Smooth muscle cell (in vitro differentiated cells): ENCODE measurements at regions not wholly inside any gene's neighbourhood (a gene's known extent, or its start where the extent isn't known, plus 50 kb on each side); places are given as distances from the start of the nearest gene placed in this dataset.

Source experiments
- DNase-seq: peaks from one replicate; lab custom pipeline; 2025; ENCODE audit not compliant: unreplicated experiment; lab: John Stamatoyannopoulos, UW
- H2AFZ ChIP-seq: fragments of 200-600 bp; sonication (generic); 2 replicates; pipeline ENCODE4 v1.6.0; 2016; ENCODE audit warnings: antibody characterized with exemption, low read depth, mild to moderate bottlenecking
- H3F3A ChIP-seq: fragments of 200-600 bp; sonication (generic); 2 replicates; pipeline ENCODE4 v1.6.0; 2017; ENCODE audit warnings: antibody characterized with exemption, low read depth
- H3K27ac ChIP-seq: fragments of 200-600 bp; sonication (generic); 2 replicates; pipeline ENCODE4 v1.5.1; 2016; ENCODE audit warnings: low read depth, mild to moderate bottlenecking
- H3K27me3 ChIP-seq: fragments of 200-600 bp; sonication (generic); 2 replicates; pipeline ENCODE4 v1.6.1; 2016; ENCODE audit warnings: low read depth, mild to moderate bottlenecking
- H3K36me3 ChIP-seq: fragments of 200-600 bp; sonication (generic); 2 replicates; pipeline ENCODE4 v1.5.1; 2016; ENCODE audit warnings: low read depth
- H3K4me1 ChIP-seq: fragments of 200-600 bp; sonication (generic); 2 replicates; pipeline ENCODE4 v1.5.1; 2016; ENCODE audit warnings: low read depth
- H3K4me2 ChIP-seq: fragments of 200-600 bp; sonication (generic); 2 replicates; pipeline ENCODE4 v1.6.0; 2016; ENCODE audit warnings: mild to moderate bottlenecking
- H3K4me3 ChIP-seq: fragments of 200-600 bp; sonication (generic); 2 replicates; pipeline ENCODE4 v1.5.1; 2016; ENCODE audit warnings: mild to moderate bottlenecking
- H3K79me2 ChIP-seq: fragments of 200-600 bp; sonication (generic); 2 replicates; pipeline ENCODE4 v1.6.0; 2016; ENCODE audit warnings: low read depth, mild to moderate bottlenecking
- H3K9ac ChIP-seq: fragments of 200-600 bp; sonication (generic); 2 replicates; pipeline ENCODE4 v1.6.0; 2016; ENCODE audit warnings: low read depth
- H3K9me3 ChIP-seq: fragments of 200-600 bp; sonication (generic); replicated peaks from 2 replicates; pipeline ENCODE4 v1.5.1; 2016; ENCODE audit warnings: low read depth
- H4K20me1 ChIP-seq: fragments of 200-600 bp; sonication (generic); 2 replicates; pipeline ENCODE4 v1.6.0; 2016; ENCODE audit warnings: low read depth
- WGBS: methylation state at CpG from one replicate; pipeline ENCODE4 v1.1.7; 2016; ENCODE audit warnings: low lambda C conversion rate; 5-methylcytosine and 5-hydroxymethylcytosine counted together
- TF ChIP-seq, protein P1 (sequence below): fragments of 200-600 bp; sonication (generic); IDR thresholded peaks from 2 replicates; pipeline ENCODE4 v1.5.1; 2017; ENCODE audit warnings: borderline replicate concordance, mild to moderate bottlenecking, antibody characterized with exemption; ENCODE audit not compliant: insufficient read depth, poor library complexity, severe bottlenecking

DNA sequence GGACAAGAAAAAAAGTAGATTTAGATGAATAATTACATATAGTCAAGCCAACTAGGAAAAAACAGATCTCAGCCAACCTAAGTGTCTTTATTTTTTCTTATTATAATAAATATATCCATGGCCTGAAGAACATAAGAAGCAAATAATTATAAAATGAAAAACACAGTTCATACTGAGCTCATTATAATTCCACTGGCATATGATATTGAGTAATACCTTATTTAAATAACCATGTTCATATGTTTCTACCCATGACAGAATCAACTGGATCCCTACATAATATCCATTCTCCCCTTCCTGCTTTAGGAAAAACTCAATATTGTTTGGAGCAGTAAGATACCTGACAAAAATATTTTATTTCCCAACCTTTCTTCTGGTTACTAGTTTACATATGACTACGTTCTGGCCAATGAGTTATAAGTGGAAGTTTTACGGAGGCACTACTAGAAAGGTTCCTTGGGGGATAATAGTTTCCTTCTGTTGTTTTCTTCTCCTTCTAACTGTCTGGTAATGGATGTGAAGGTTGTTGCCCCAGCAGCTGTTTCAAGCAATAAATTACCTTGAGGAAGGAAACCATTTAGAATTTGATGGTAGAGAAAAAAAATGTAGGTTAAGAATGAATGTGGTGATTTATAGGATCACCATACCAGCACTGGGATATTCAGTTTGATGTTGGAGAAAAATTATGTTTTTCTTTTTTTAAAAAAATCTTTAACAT is 184.1 kb upstream of the MBNL1 start:
- Histone ChIP-seq H3F3A (no peaks in the 10 kb centered on the region), H3K9ac (no peak overlapping the region), H3K36me3 (no peaks in the 10 kb centered on the region), H2AFZ (no peak overlapping the region), H3K79me2 (no peaks in the 10 kb centered on the region), H4K20me1 (no peaks in the 10 kb centered on the region), H3K4me1 (no peaks in the 10 kb centered on the region), H3K27ac (no peak overlapping the region), H3K9me3 (no peaks in the 10 kb centered on the region), H3K27me3 (no peaks in the 10 kb centered on the region), H3K4me2 (no peak overlapping the region), H3K4me3 (no peak overlapping the region)
- no peak for DNase-seq
- TF ChIP-seq, protein P1, sequence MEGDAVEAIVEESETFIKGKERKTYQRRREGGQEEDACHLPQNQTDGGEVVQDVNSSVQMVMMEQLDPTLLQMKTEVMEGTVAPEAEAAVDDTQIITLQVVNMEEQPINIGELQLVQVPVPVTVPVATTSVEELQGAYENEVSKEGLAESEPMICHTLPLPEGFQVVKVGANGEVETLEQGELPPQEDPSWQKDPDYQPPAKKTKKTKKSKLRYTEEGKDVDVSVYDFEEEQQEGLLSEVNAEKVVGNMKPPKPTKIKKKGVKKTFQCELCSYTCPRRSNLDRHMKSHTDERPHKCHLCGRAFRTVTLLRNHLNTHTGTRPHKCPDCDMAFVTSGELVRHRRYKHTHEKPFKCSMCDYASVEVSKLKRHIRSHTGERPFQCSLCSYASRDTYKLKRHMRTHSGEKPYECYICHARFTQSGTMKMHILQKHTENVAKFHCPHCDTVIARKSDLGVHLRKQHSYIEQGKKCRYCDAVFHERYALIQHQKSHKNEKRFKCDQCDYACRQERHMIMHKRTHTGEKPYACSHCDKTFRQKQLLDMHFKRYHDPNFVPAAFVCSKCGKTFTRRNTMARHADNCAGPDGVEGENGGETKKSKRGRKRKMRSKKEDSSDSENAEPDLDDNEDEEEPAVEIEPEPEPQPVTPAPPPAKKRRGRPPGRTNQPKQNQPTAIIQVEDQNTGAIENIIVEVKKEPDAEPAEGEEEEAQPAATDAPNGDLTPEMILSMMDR: no peak
- WGBS: 85% methylated on average over 2 of the region's 2 CpGs

DNA sequence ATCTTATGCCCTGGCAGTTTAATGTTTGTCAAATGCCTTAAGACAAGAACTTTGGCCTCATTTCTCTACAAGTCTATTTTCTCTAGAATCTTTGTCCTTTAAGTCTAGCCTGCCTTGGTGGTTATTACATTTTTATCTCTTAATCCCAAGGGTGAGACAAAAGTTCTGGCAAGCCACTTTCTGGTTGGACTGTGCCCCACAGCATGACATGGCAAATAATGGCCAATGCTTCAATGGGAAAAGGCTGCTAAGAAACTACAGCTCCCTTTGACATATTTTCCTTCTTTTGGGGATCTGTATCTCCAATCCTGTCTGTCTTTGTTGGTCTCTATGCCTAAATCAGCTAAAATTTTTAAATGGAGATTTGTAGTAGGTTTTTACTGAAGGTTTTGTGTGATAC is 181.6 kb upstream of the MBNL1 start:
- Histone ChIP-seq H3K27ac (no peak overlapping the region), H2AFZ (no peak overlapping the region), H3K27me3 (no peaks in the 10 kb centered on the region), H3F3A (no peaks in the 10 kb centered on the region), H3K4me2 (no peak overlapping the region), H3K4me1 (no peaks in the 10 kb centered on the region), H4K20me1 (no peaks in the 10 kb centered on the region), H3K9me3 (no peaks in the 10 kb centered on the region), H3K4me3 (no peak overlapping the region), H3K36me3 (no peaks in the 10 kb centered on the region), H3K79me2 (no peaks in the 10 kb centered on the region), H3K9ac (no peak overlapping the region)
- TF ChIP-seq, protein P1: no peak
- no peak for DNase-seq

DNA sequence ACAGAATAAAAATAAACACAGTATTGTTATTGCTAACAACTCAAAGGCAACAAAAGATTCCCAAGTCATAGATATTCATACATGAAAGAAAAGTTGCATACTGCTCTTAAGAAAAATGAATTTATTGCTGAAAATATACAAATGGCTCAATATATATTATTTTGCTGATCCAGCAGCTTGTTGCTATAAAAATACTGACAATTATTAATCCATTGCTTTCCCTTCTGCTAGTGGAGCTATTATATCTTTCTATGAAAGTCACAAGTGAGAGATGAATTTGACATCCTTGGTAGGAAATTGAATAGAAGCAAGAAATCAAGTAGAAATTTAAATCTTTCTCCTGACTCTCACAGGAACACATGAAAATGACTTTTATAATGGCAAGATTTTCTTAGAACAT is 179.2 kb upstream of the MBNL1 start:
- no peaks in the 10 kb centered on the region for H3K79me2 ChIP-seq
- no peaks in the 10 kb centered on the region for H3K27me3 ChIP-seq
- H3K36me3 ChIP-seq: no peaks in the 10 kb centered on the region
- H3K4me2 ChIP-seq: no peak overlapping the region
- no peaks in the 10 kb centered on the region for H4K20me1 ChIP-seq
- no peak for DNase-seq
- TF ChIP-seq, protein P1: no peak
- H3K9me3 ChIP-seq: no peaks in the 10 kb centered on the region
- H3K9ac ChIP-seq: no peak overlapping the region
- no peaks in the 10 kb centered on the region for H3K4me1 ChIP-seq
- H3K4me3 ChIP-seq: no peak overlapping the region
- no peak overlapping the region for H3K27ac ChIP-seq
- H2AFZ ChIP-seq: no peak overlapping the region
- H3F3A ChIP-seq: no peaks in the 10 kb centered on the region

DNA sequence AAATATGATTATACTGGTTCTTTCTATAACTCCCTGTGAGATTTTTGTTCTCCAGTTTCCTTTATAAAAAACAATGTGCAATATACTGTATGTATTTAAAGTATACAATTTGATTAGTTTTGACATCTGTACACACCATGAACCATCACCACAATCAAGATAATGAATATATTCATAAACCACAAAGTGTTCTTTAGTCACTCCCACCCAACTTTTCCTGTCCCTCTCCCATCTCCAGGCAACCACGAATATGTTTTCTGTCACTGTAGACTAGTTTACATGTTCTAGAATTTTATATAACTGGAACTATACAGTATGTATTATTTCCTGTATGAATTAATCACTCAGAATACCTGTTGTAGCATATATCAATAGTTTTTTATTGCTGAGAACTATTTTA is 177.0 kb upstream of the MBNL1 start:
- no peak overlapping the region for H3K27ac ChIP-seq
- DNase-seq: no peak
- 93% methylated on average over 1 of the region's 1 CpG for WGBS
- H3K36me3 ChIP-seq: no peaks in the 10 kb centered on the region
- H2AFZ ChIP-seq: no peak overlapping the region
- no peaks in the 10 kb centered on the region for H3F3A ChIP-seq
- H3K27me3 ChIP-seq: no peaks in the 10 kb centered on the region
- no peaks in the 10 kb centered on the region for H4K20me1 ChIP-seq
- no peak overlapping the region for H3K9ac ChIP-seq
- TF ChIP-seq, protein P1: no peak
- no peaks in the 10 kb centered on the region for H3K9me3 ChIP-seq
- H3K4me1 ChIP-seq: no peaks in the 10 kb centered on the region
- H3K4me2 ChIP-seq: no peak overlapping the region
- H3K4me3 ChIP-seq: no peak overlapping the region
- H3K79me2 ChIP-seq: no peaks in the 10 kb centered on the region
